ENCODE measurements at regions not wholly inside any gene's neighbourhood (a gene's known extent, or its start where the extent isn't known, plus 50 kb on each side); places are given as distances from the start of the nearest gene placed in this dataset.

- H3K9me3 ChIP-seq: no peaks in the 10 kb centered on the region
- DNase-seq (no peak), ATAC-seq (no peak)
- 68 to 70% (median 70%) methylated on average over 10 of the region's 10 CpGs for WGBS, 3 donors
- TF ChIP-seq CTCF (IDR thresholded peaks at IDR 0.05): no peak
- no peak overlapping the region for H3K27ac ChIP-seq
- no peaks in the 10 kb centered on the region for H3K36me3 ChIP-seq (ENCODE audit: insufficient read depth in 1 of 2, low read depth in 1 of 2)
- H3K4me3 ChIP-seq: no peak overlapping the region
- intact Hi-C loops (cut with DNase I): no loop called here
- H3K4me1 ChIP-seq: no peaks in the 10 kb centered on the region
- no peaks in the 10 kb centered on the region for H3K27me3 ChIP-seq (ENCODE audit: insufficient read depth in 3 of 3, low read length in 2 of 3)
Observed at GRCh38 chr5:12017007-12017406, 112.8 kb upstream of the CTNND2 start.

- no peaks in the 10 kb centered on the region for H3K36me3 ChIP-seq (ENCODE audit: insufficient read depth in 1 of 2, low read depth in 1 of 2)
- no peaks in the 10 kb centered on the region for H3K27me3 ChIP-seq (ENCODE audit: insufficient read depth in 3 of 3, low read length in 2 of 3)
- H3K27ac ChIP-seq: no peak overlapping the region
- TF ChIP-seq CTCF (IDR thresholded peaks at IDR 0.05): no peak
- WGBS, 3 donors: 59 to 67% (median 59%) methylated on average over 7 of the region's 7 CpGs
- H3K9me3 ChIP-seq: no peaks in the 10 kb centered on the region
- no peak for ATAC-seq
- intact Hi-C loops (cut with DNase I): no loop called here
- H3K4me1 ChIP-seq: no peaks in the 10 kb centered on the region
- H3K4me3 ChIP-seq: no peak overlapping the region
- no peak for DNase-seq
Observed at GRCh38 chr5:12016159-12016746, 112.0 kb upstream of the CTNND2 start.

- intact Hi-C loops (cut with DNase I): no loop called here
- TF ChIP-seq CTCF (IDR thresholded peaks at IDR 0.05): no peak
- H3K4me3 ChIP-seq: no peak overlapping the region
- 24 to 58% (median 41%) methylated on average over 1 of the region's 1 CpG for WGBS, 3 donors
- DNase-seq: no peak
- no peak for ATAC-seq
- H3K36me3 ChIP-seq (ENCODE audit: insufficient read depth in 1 of 2, low read depth in 1 of 2): no peaks in the 10 kb centered on the region
- no peak overlapping the region for H3K27ac ChIP-seq
- no peaks in the 10 kb centered on the region for H3K4me1 ChIP-seq
- no peaks in the 10 kb centered on the region for H3K9me3 ChIP-seq
- no peaks in the 10 kb centered on the region for H3K27me3 ChIP-seq (ENCODE audit: insufficient read depth in 3 of 3, low read length in 2 of 3)
Observed at GRCh38 chr5:12013351-12013750, 109.1 kb upstream of the CTNND2 start.

GRCh38 chr5:12003680-12004079 lies 99.4 kb upstream of the CTNND2 start:
- Histone ChIP-seq H3K4me3 (no peak overlapping the region), H3K36me3 (ENCODE audit: insufficient read depth in 1 of 2, low read depth in 1 of 2) (no peaks in the 10 kb centered on the region), H3K4me1 (no peaks in the 10 kb centered on the region), H3K27me3 (ENCODE audit: insufficient read depth in 3 of 3, low read length in 2 of 3) (no peaks in the 10 kb centered on the region), H3K9me3 (no peaks in the 10 kb centered on the region), H3K27ac (no peak overlapping the region)
- ATAC-seq (no peak), DNase-seq (no peak)
- WGBS, 3 donors: 53 to 59% (median 56%) methylated on average over 2 of the region's 2 CpGs
- intact Hi-C loops (cut with DNase I): no loop called here
- no peak for TF ChIP-seq CTCF (IDR thresholded peaks at IDR 0.05)

GRCh38 chr5:11998397-11998796 lies 94.2 kb upstream of the CTNND2 start:
- Histone ChIP-seq H3K4me1 (no peaks in the 10 kb centered on the region), H3K9me3 (no peaks in the 10 kb centered on the region), H3K27ac (no peak overlapping the region), H3K27me3 (ENCODE audit: insufficient read depth in 3 of 3, low read length in 2 of 3) (no peaks in the 10 kb centered on the region), H3K36me3 (ENCODE audit: insufficient read depth in 1 of 2, low read depth in 1 of 2) (no peaks in the 10 kb centered on the region), H3K4me3 (no peak overlapping the region)
- no peak for ATAC-seq
- no peak for DNase-seq
- intact Hi-C loops (cut with DNase I): no loop called here
- TF ChIP-seq CTCF (IDR thresholded peaks at IDR 0.05): no peak
